ENCODE measurements at regions not wholly inside any gene's neighbourhood (a gene's known extent, or its start where the extent isn't known, plus 50 kb on each side); places are given as distances from the start of the nearest gene placed in this dataset.

DNA sequence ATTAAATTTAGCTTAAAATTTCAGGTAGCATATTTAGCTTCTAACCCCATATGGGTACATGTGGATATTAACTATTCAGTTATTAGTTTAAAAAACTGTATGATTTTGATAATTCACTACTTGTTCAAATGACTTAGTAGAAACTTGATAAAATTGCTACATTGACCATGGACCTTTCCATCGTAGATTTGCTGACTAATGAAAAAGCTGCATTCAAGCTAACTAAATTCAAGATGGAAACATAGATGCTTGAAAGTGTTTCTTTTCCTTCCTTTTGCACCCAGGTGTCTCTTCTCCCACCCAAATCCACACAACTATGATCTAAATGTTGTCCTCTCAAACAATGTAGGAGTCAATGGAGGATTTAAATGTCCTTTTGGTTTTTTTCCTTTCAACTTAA lies 439.2 kb downstream of the TBC1D4 start:
- no peak for TF ChIP-seq POLR2A (IDR thresholded peaks at IDR 0.05; ENCODE audit: low read length)
- TF ChIP-seq GATA1 (IDR thresholded peaks at IDR 0.05; ENCODE audit: low read depth, low read length), result no peak

All from erythroblast (primary cell).